Right lobe of liver (tissue), 6 donors: ENCODE measurements at regions not wholly inside any gene's neighbourhood (a gene's known extent, or its start where the extent isn't known, plus 50 kb on each side); places are given as distances from the start of the nearest gene placed in this dataset.

ENCODE experiments used
- ATAC-seq, 4 donors: fragments of 200-7000 bp; cut with Tn5 transposase; one replicate each; pipeline ENCODE4 v1.9.1; 2020; ENCODE audit warnings: mild to moderate bottlenecking in 4 of 4, moderate library complexity in 4 of 4
- DNase-seq, 3 donors: peaks; one replicate each; pipeline ENCODE4 v3.0.0-alpha.2; 2020
- H3K27ac ChIP-seq, 3 donors: fragments of 200-600 bp; one replicate each; pipeline ENCODE4 v1.8.0; 2022
- H3K27me3 ChIP-seq, 2 donors: fragments of 200-600 bp; one replicate each; pipeline ENCODE4 v1.8.0; 2022
- H3K36me3 ChIP-seq, 4 donors: fragments of 200-600 bp; sonication (generic) in 1 of 4; one replicate each; pipeline versions ENCODE4 v1.5.1 to v1.8.0; 2017 to 2022; ENCODE audit warnings: control low read depth in 1 of 4
- H3K4me1 ChIP-seq, 4 donors: fragments of 200-600 bp; sonication (generic) in 1 of 4; one replicate each; pipeline versions ENCODE4 v1.5.1 to v1.8.0; 2017 to 2022; ENCODE audit warnings: control low read depth in 1 of 4
- H3K4me3 ChIP-seq, 3 donors: fragments of 200-600 bp; one replicate each; pipeline ENCODE4 v1.8.0; 2022
- H3K9me3 ChIP-seq, 4 donors: fragments of 200-600 bp; sonication (generic) in 1 of 4; one replicate each; pipeline versions ENCODE4 v1.5.1 to v1.8.0; 2017 to 2022; ENCODE audit warnings: control low read depth in 1 of 4
- CTCF ChIP-seq, 4 donors: fragments of 200-600 bp in 3 of 4; fragments of 450-650 bp in 1 of 4; IDR thresholded peaks; one replicate each; pipeline versions ENCODE4 v1.5.1 to v1.8.0; 2016 to 2022; ENCODE audit warnings: antibody characterized with exemption in 4 of 4, mild to moderate bottlenecking in 2 of 4
- POLR2A ChIP-seq: fragments of 450-650 bp; IDR thresholded peaks from one replicate; pipeline ENCODE4 v1.6.1; 2017; ENCODE audit warnings: antibody characterized with exemption, mild to moderate bottlenecking
- WGBS: methylation state at CpG from one replicate; pipeline ENCODE4 v1.1.6; 2018; ENCODE audit warnings: low coverage, low lambda C conversion rate; ENCODE audit not compliant: insufficient coverage; ENCODE audit errors: missing lambda C conversion rate; 5-methylcytosine and 5-hydroxymethylcytosine counted together
- intact Hi-C, 2 donors: fragments of 100-400 bp; cut with DNase I; formaldehyde crosslinking; loops; one replicate each; pipeline versions ENCODE4 v1.11.2 to v1.14.1; 2022
- donor health status: DM: no; HTN: yes; CAD: no.
- donor health status: DM: no; HTN: no; CAD: no.
- donor health status: DM: no; HTN: no; CAD: no.
- donor health status: DM: no; HTN: yes; CAD: no.
- donor health status: DM: no; HTN: yes; CAD: no.

- 45% methylated on average over 1 of the region's 4 CpGs for WGBS
- Histone ChIP-seq H3K27ac (no peak overlapping the region), H3K9me3 (no peaks in the 10 kb centered on the region), H3K4me3 (no peak overlapping the region), H3K4me1 (no peaks in the 10 kb centered on the region), H3K27me3 (no peaks in the 10 kb centered on the region), H3K36me3 (no peaks in the 10 kb centered on the region)
- TF ChIP-seq POLR2A (no peak), CTCF (IDR thresholded peaks at IDR 0.05) (no peak)
- intact Hi-C loops, result no loop called here
- no peak for ATAC-seq
- DNase-seq, result no peak
These were observed 284.7 kb downstream of the CDH26 start for GRCh38 chr20:60242836-60243505.

- intact Hi-C loops, result no loop called here
- ATAC-seq, result no peak
- DNase-seq, result no peak
- Histone ChIP-seq H3K4me3 (no peak overlapping the region), H3K27me3 (no peaks in the 10 kb centered on the region), H3K9me3 (no peaks in the 10 kb centered on the region), H3K36me3 (no peaks in the 10 kb centered on the region), H3K4me1 (no peaks in the 10 kb centered on the region), H3K27ac (no peak overlapping the region)
- 59% methylated on average over 8 of the region's 10 CpGs for WGBS
- TF ChIP-seq CTCF (IDR thresholded peaks at IDR 0.05), result no peak
- TF ChIP-seq POLR2A, result no peak
These were observed 286.3 kb downstream of the CDH26 start for GRCh38 chr20:60244373-60245146.

- H3K4me1 ChIP-seq, result no peaks in the 10 kb centered on the region
- H3K27me3 ChIP-seq, result no peaks in the 10 kb centered on the region
- H3K9me3 ChIP-seq, result no peaks in the 10 kb centered on the region
- ATAC-seq (no peak), DNase-seq (no peak)
- no peak overlapping the region for H3K27ac ChIP-seq
- no peaks in the 10 kb centered on the region for H3K36me3 ChIP-seq
- intact Hi-C loops, result no loop called here
- 65% methylated on average over 5 of the region's 5 CpGs for WGBS
- no peak for TF ChIP-seq POLR2A
- no peak for TF ChIP-seq CTCF (IDR thresholded peaks at IDR 0.05)
- no peak overlapping the region for H3K4me3 ChIP-seq
These were observed 288.5 kb downstream of the CDH26 start for GRCh38 chr20:60246751-60247150.

GRCh38 chr20:60249436-60249835 is 291.2 kb downstream of the CDH26 start:
- Histone ChIP-seq H3K36me3 (no peaks in the 10 kb centered on the region), H3K4me1 (no peaks in the 10 kb centered on the region), H3K4me3 (no peak overlapping the region), H3K27me3 (no peaks in the 10 kb centered on the region), H3K9me3 (no peaks in the 10 kb centered on the region), H3K27ac (no peak overlapping the region)
- ATAC-seq, result no peak
- no peak for DNase-seq
- no peak for TF ChIP-seq CTCF (IDR thresholded peaks at IDR 0.05)
- TF ChIP-seq POLR2A, result no peak
- WGBS, result 37% methylated on average over 4 of the region's 8 CpGs
- intact Hi-C loops, result no loop called here
